HCT116 (cell line): ENCODE measurements at regions not wholly inside any gene's neighbourhood (a gene's known extent, or its start where the extent isn't known, plus 50 kb on each side); places are given as distances from the start of the nearest gene placed in this dataset.

ENCODE experiments used
- ATF3 ChIP-seq: IDR thresholded peaks from 2 replicates; pipeline ENCODE4 v1.6.1; 2012
- CTCF ChIP-seq, 3 experiments: fragments of 200-600 bp in 1 of 3; sonication (generic) in 1 of 3; IDR thresholded peaks in 2 of 3; conservative IDR thresholded peaks in 1 of 3; 2 replicates each; pipeline ENCODE4 v1.5.1; 2012 to 2017; ENCODE audit warnings: low read depth in 2 of 3, low read length in 2 of 3, antibody characterized with exemption in 1 of 3, borderline replicate concordance in 1 of 3, control low read depth in 1 of 3, mild to moderate bottlenecking in 1 of 3, mixed read lengths in 1 of 3, mixed run types in 1 of 3, moderate library complexity in 1 of 3; ENCODE audit not compliant: insufficient read depth in 1 of 3
- EGR1 ChIP-seq: IDR thresholded peaks from 2 replicates; pipeline ENCODE4 v1.6.1; 2012; ENCODE audit warnings: low read depth
- FOSL1 ChIP-seq: IDR thresholded peaks from 2 replicates; pipeline ENCODE4 v1.6.1; 2012; ENCODE audit warnings: low read depth
- MAX ChIP-seq: IDR thresholded peaks from 2 replicates; pipeline ENCODE4 v1.6.1; 2012
- RAD21 ChIP-seq: IDR thresholded peaks from 2 replicates; pipeline ENCODE4 v1.6.1; 2012; ENCODE audit warnings: low read depth, mild to moderate bottlenecking

GRCh38 chr1:239835946-239836440 lies 255.7 kb upstream of the FMN2 start:
- no peak for TF ChIP-seq RAD21
- no peak for TF ChIP-seq MAX
- TF ChIP-seq CTCF (IDR thresholded peaks at IDR 0.05 in 2 of 3, conservative IDR thresholded peaks at IDR 0.05 in 1 of 3; ENCODE audit: borderline replicate concordance in 1 of 3, insufficient read depth in 1 of 3, low read depth in 2 of 3, low read length in 2 of 3): no peak
- no peak for TF ChIP-seq EGR1
- TF ChIP-seq ATF3: no peak
- TF ChIP-seq FOSL1: no peak
